GM20000 (cell line): ENCODE measurements at regions not wholly inside any gene's neighbourhood (a gene's known extent, or its start where the extent isn't known, plus 50 kb on each side); places are given as distances from the start of the nearest gene placed in this dataset.

ENCODE experiments used
- DNase-seq: peaks from one replicate; pipeline ENCODE4 v3.0.0; 2012; ENCODE audit warnings: low spot score
- TF ChIP-seq, protein P1 (sequence below): IDR thresholded peaks from 2 replicates; pipeline ENCODE4 v1.5.1; 2012; ENCODE audit warnings: mild to moderate bottlenecking, control low read depth; ENCODE audit errors: extremely low read depth, missing control alignments

- TF ChIP-seq, protein P1, sequence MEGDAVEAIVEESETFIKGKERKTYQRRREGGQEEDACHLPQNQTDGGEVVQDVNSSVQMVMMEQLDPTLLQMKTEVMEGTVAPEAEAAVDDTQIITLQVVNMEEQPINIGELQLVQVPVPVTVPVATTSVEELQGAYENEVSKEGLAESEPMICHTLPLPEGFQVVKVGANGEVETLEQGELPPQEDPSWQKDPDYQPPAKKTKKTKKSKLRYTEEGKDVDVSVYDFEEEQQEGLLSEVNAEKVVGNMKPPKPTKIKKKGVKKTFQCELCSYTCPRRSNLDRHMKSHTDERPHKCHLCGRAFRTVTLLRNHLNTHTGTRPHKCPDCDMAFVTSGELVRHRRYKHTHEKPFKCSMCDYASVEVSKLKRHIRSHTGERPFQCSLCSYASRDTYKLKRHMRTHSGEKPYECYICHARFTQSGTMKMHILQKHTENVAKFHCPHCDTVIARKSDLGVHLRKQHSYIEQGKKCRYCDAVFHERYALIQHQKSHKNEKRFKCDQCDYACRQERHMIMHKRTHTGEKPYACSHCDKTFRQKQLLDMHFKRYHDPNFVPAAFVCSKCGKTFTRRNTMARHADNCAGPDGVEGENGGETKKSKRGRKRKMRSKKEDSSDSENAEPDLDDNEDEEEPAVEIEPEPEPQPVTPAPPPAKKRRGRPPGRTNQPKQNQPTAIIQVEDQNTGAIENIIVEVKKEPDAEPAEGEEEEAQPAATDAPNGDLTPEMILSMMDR = no peak
- DNase-seq = no peak
Measured at GRCh38 chr21:31511258-31511657, 148.2 kb upstream of the SOD1 start.

GRCh38 chr21:31509194-31510017 is 150.1 kb upstream of the SOD1 start:
- DNase-seq = peak; percentile 45
- TF ChIP-seq, protein P1 = no peak

DNA sequence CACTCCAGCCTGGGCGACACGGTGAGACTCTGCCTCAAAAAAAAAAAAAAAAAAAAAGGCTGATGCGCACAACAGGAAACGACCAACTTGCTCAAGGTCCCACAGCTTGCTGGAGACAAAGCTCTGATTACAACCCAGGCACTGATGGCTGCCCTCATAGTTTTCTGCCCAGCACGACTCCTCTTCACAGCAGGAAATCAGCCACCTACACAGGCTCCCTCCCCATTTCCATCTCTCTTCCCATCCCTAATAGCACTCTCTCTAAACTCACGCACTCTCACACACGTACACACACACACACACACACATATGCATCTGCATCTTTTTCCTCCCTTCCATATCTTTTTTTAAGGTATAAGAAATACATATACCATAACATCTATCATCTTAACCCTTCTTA is 153.5 kb upstream of the SOD1 start:
- TF ChIP-seq, protein P1 = no peak
- DNase-seq = no peak

DNA sequence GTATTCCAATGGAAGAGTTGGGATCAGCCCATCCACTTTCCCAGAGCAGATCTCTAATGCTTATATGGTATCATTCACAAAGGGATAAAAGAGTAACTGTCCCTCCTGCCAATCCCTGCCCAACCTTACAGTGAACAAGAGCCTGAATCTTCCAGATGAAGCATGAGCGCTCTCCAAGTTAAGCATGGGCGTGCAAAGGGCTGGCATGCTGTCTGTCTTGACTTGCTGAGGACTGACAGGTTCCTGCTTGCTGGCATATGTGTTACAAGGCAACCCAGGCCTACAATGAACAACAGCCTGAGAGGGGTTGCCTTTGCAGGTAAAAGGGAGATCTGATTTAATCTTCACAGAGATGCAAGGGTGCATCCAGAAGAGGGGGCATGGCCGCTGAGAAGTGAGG is 155.6 kb upstream of the SOD1 start:
- TF ChIP-seq, protein P1 = no peak
- no peak for DNase-seq

GRCh38 chr21:31503467-31503866 is 156.0 kb upstream of the SOD1 start:
- no peak for DNase-seq
- TF ChIP-seq, protein P1 = no peak

GRCh38 chr21:31502537-31503143 is 156.9 kb upstream of the SOD1 start:
- no peak for DNase-seq

GRCh38 chr21:31501926-31502325 is 157.6 kb upstream of the SOD1 start:
- TF ChIP-seq, protein P1 = no peak
- no peak for DNase-seq

More at GRCh38 chr21:31502537-31503143, 156.9 kb upstream of the SOD1 start:
- TF ChIP-seq, protein P1 = no peak
